ENCODE measurements at regions not wholly inside any gene's neighbourhood (a gene's known extent, or its start where the extent isn't known, plus 50 kb on each side); places are given as distances from the start of the nearest gene placed in this dataset.

- TF ChIP-seq CTCF (IDR thresholded peaks at IDR 0.05; ENCODE audit: low read length) (no peak), EZH2 (optimal IDR thresholded peaks at IDR 0.05; ENCODE audit: low read depth, low read length) (no peak)
Observed at GRCh38 chr5:52392321-52392720, 395.4 kb upstream of the ITGA1 start.
